ENCODE measurements at regions not wholly inside any gene's neighbourhood (a gene's known extent, or its start where the extent isn't known, plus 50 kb on each side); places are given as distances from the start of the nearest gene placed in this dataset.
"Not testable (repeated sequence)": the region's sequence is repeated elsewhere in the genome, so short reads cannot be mapped to it uniquely, and the experiment has no call there.

DNA sequence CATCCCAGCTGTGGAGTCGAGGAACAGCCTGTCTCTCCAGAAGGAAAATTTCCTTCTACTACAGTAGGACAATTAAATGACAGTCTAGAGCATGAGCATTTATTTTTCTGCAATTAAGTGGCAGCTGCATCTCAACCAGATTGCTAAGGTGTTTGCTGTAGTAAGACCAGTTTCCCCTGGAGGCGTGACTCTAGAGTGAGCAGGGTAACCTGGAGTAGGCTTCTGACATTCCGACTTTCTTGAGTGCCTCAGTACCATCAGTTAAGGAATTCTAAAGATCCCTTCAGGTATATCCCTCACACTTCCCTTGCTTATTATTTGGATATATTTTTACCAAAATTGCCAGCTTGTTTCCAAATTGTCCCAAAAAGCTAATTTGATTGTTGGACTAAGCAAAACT lies 59.2 kb upstream of the IRX2 start:
- Histone ChIP-seq H3K4me1 (no peaks in the 10 kb centered on the region), H3K4me3 (no peak overlapping the region), H3K27ac (no peak overlapping the region), H3K36me3 (no peaks in the 10 kb centered on the region), H3K9me3 (no peaks in the 10 kb centered on the region), H3K27me3 (no peaks in the 10 kb centered on the region)
- no peak for TF ChIP-seq POLR2AphosphoS5 (IDR thresholded peaks at IDR 0.05)
- TF ChIP-seq EP300 (IDR thresholded peaks at IDR 0.05): no peak
- TF ChIP-seq POLR2A (IDR thresholded peaks at IDR 0.05): no peak
- TF ChIP-seq, protein P1, sequence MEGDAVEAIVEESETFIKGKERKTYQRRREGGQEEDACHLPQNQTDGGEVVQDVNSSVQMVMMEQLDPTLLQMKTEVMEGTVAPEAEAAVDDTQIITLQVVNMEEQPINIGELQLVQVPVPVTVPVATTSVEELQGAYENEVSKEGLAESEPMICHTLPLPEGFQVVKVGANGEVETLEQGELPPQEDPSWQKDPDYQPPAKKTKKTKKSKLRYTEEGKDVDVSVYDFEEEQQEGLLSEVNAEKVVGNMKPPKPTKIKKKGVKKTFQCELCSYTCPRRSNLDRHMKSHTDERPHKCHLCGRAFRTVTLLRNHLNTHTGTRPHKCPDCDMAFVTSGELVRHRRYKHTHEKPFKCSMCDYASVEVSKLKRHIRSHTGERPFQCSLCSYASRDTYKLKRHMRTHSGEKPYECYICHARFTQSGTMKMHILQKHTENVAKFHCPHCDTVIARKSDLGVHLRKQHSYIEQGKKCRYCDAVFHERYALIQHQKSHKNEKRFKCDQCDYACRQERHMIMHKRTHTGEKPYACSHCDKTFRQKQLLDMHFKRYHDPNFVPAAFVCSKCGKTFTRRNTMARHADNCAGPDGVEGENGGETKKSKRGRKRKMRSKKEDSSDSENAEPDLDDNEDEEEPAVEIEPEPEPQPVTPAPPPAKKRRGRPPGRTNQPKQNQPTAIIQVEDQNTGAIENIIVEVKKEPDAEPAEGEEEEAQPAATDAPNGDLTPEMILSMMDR (IDR thresholded peaks at IDR 0.05): peak in 1 of 6 experiments; percentile 16
- DNase-seq (no peak), ATAC-seq (ENCODE audit: low FRiP score in 2 of 2) (no peak)
- WGBS, 2 donors: 61 to 67% methylated on average over 3 of the region's 3 CpGs

DNA sequence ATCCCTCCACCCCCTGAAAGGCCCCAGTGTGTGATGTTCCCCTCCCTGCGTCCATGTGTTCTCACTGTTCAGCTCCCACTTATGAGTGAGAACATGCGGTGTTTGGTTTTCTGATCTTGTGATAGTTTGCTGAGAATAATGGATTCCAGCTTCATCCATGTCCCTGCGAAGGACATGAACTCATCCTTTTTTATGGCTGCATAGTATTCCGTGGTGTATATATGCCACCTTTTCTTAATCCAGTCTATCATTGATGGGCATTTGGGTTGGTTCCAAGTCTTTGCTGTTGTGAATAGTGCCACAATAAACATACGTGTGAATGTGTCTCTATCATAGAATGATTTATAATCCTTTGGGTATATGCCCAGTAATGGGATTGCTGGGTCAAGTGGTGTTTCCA lies 55.8 kb upstream of the IRX2 start:
- H3K9me3 ChIP-seq; H3K4me3 ChIP-seq; H3K36me3 ChIP-seq; ATAC-seq (ENCODE audit: low FRiP score in 2 of 2); H3K27me3 ChIP-seq; H3K27ac ChIP-seq; DNase-seq; H3K4me1 ChIP-seq: not testable (repeated sequence)
- 69 to 70% methylated on average over 5 of the region's 5 CpGs for WGBS, 2 donors

DNA sequence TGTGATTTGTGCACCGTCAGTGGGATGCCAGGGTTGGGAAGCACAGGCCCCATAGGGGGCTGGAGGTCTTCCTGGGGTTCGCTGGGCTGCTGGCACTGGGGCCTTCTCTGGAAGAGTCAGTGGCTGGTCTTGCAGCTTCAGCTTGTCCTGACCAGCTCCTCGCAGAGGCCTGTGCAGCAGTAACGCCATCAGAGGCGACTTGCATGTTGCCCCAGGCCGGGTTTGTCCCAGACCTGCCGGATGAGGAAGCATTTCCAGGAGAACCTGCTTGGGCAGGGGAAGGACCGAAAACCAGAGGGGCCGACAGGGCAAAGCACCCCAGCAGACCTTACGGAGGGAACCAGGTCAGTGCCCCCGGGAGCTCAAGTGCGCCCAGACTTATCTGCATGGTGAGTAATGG lies 54.7 kb upstream of the IRX2 start:
- Histone ChIP-seq H3K27me3 (no peaks in the 10 kb centered on the region), H3K4me3 (no peak overlapping the region), H3K36me3 (no peaks in the 10 kb centered on the region), H3K4me1 (peaks cover 0 to 6% (median 3%) of the 10 kb centered on the region in 4 donors), H3K27ac (no peak overlapping the region), H3K9me3 (no peaks in the 10 kb centered on the region)
- DNase-seq (peak in 1 of 2 donors; percentile 43), ATAC-seq (ENCODE audit: low FRiP score in 2 of 2) (no peak)
- TF ChIP-seq EP300 (IDR thresholded peaks at IDR 0.05) (no peak), POLR2A (IDR thresholded peaks at IDR 0.05) (no peak), POLR2AphosphoS5 (IDR thresholded peaks at IDR 0.05) (no peak)
- TF ChIP-seq, protein P1 (IDR thresholded peaks at IDR 0.05): no peak
- 73 to 90% methylated on average over 3 to 11 of the region's 12 CpGs for WGBS, 2 donors

DNA sequence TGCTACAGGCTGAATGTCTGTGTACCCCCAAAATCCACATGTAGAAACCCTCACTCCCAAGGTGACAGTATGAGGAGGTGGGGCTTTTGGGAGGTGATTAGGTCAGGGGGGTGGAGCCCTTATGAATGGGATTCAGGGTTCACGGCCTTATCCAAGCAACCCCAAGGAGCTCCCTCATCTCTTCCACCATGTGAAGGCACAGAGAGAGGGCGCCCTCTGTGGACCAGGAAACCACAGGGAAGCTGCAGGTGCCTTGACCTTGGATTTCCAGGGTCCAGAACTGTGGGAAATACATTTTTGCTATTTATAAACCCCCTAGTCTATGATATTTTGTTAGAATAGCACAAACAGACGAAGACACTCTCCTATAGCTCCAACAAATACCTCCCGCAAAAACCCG lies 53.6 kb upstream of the IRX2 start:
- Histone ChIP-seq H3K27me3 (no peaks in the 10 kb centered on the region), H3K4me3 (no peak overlapping the region), H3K27ac (no peak overlapping the region), H3K36me3 (no peaks in the 10 kb centered on the region), H3K9me3 (no peaks in the 10 kb centered on the region), H3K4me1 (peaks cover 0 to 6% (median 3%) of the 10 kb centered on the region in 4 donors)
- WGBS, 2 donors: 59 to 69% methylated on average over 5 of the region's 5 CpGs
- ATAC-seq (ENCODE audit: low FRiP score in 2 of 2): peak; percentile 20 to 71
- TF ChIP-seq, protein P1 (IDR thresholded peaks at IDR 0.05): peak in 5 of 6 experiments; percentile 10 to 41 (median 22)
- TF ChIP-seq EP300 (IDR thresholded peaks at IDR 0.05): no peak
- DNase-seq: peak in 1 of 2 donors; percentile 76

DNA sequence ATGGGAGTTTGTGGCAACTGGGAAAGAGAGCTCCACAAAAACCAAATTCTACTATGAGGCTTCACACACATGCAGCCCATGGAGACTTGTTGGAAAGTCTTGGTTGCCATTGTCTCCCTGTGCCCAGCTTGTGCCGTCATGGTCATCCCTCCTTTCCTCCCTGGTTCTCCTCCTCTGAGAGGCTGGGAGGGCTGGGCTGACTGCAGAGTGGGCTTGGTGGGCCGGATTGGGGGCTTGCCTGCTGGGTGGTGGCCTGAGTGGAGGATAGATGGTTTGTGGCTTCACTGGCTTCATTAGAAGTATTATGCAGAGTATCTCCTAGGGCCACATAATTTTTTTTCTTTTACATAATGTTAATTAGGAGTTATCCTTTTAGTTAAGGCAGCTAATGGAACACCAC lies 52.3 kb upstream of the IRX2 start:
- no peak overlapping the region for H3K4me3 ChIP-seq
- TF ChIP-seq POLR2A (IDR thresholded peaks at IDR 0.05) (no peak), POLR2AphosphoS5 (IDR thresholded peaks at IDR 0.05) (no peak), EP300 (IDR thresholded peaks at IDR 0.05) (no peak)
- TF ChIP-seq, protein P1 (IDR thresholded peaks at IDR 0.05): no peak
- peaks cover 0 to 6% (median 3%) of the 10 kb centered on the region in 4 donors for H3K4me1 ChIP-seq
- H3K27ac ChIP-seq: peak overlapping the region in 3 of 4 donors; percentile 11 to 48 (median 27)
- H3K27me3 ChIP-seq: no peaks in the 10 kb centered on the region
- H3K36me3 ChIP-seq: no peaks in the 10 kb centered on the region
- no peaks in the 10 kb centered on the region for H3K9me3 ChIP-seq
- DNase-seq: no peak
- ATAC-seq (ENCODE audit: low FRiP score in 2 of 2): no peak
- 60 to 75% methylated on average over 2 of the region's 2 CpGs for WGBS, 2 donors
